Dermis microvascular lymphatic vessel endothelial cell (primary cell): ENCODE measurements at regions not wholly inside any gene's neighbourhood (a gene's known extent, or its start where the extent isn't known, plus 50 kb on each side); places are given as distances from the start of the nearest gene placed in this dataset.
A peak's percentile ranks its signal among the peaks of the same experiment; 100 is the strongest.
"Not testable (repeated sequence)": the region's sequence is repeated elsewhere in the genome, so short reads cannot be mapped to it uniquely, and the experiment has no call there.

Experiments
- DNase-seq, 2 donors: peaks; one replicate each; pipeline versions ENCODE4 v3.0.0 to v3.0.0-alpha.2; 2010; ENCODE audit warnings: low read depth in 2 of 2

- not testable (repeated sequence) for DNase-seq
These were observed 588.7 kb upstream of the CDH7 start for GRCh38 chr18:65162086-65162485.

DNA sequence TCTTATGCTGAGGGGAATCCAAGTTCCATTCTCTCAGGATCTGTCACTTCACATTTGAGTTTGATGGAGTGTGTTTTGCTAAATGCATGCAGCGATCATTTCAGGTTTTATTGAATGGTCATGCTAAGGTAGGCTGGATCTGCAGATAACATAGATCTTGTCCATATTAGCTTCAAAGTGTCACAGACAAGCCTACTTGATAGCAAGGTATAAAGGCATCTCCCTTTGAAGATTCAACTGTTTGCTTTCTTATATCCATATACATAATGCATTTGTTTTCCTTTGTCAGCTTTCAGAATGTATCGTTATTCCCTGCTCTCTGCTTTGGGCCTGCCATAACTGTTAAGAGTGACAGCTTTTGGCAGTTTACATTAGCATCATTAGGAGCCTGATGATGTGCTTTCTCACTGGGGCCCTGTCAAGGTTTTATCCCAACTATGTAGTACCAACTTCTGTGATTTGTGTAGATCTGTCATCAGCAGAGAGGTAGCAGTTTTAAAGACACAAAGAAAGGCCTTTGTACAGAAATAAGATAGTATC lies 604.3 kb upstream of the CDH7 start:
- DNase-seq, result no peak

DNA sequence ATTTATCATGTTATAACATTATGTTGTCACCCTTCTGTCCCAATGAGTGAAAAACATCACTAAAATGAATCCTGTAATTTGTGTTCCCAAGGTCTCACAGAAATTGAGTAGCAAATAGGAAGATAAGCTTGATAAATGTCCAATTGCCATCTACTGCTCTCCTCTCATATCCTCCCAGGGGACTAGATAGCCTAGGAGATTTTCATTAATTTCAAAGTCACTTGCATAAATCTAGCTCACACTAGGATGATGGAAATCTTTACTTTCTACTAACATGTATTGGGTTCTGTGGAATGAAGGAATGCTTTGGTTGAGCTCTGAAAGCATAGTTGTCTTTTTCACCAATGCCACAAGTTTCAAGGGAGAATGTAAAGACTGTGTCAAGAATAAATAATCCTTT lies 605.5 kb upstream of the CDH7 start:
- no peak for DNase-seq

- no peak for DNase-seq
These were observed 617.2 kb upstream of the CDH7 start for GRCh38 chr18:65133610-65134009.

GRCh38 chr18:65124633-65125032 lies 626.2 kb upstream of the CDH7 start:
- no peak for DNase-seq

DNA sequence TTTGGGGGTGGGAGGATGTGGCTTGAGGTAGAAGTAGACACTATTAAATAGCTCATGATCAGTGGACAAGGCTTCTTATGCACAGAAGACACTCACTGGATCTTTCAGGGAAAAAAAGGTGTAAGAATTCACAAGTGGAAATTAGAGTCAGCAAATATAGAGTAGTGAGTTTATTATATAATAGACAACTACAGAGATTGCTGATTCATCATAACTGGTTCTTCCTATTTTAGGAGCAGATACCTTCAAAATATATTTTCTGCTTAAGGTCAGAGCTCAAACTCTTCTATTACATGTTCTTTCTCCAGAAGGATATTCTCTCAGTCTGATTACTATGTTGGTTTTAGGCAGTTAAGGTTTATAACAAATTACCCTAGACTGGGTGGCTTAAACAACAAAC lies 646.9 kb upstream of the CDH7 start:
- DNase-seq, result no peak

DNA sequence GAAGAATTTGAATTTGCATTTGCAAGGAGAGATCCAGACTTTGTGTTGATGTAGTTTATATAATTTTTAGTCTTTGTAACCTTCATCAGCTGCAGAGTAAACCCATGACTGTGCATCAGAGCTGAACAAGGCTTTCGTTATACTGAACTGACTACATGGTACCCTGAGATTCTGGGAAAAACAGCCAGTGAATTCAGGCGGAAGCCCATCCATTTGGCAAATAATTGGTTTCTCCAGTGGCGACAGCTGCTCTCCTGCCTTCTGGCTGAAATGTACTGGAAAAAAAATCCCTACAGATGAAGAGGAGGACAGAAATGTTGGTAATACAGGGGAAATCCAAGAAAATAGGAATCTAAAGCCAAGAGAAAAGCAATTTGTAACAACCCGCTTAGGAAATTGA lies 657.5 kb upstream of the CDH7 start:
- no peak for DNase-seq

- DNase-seq, result peak in 1 of 2 donors; percentile 8
These were observed 659.0 kb upstream of the CDH7 start for GRCh38 chr18:65091744-65092329.

DNA sequence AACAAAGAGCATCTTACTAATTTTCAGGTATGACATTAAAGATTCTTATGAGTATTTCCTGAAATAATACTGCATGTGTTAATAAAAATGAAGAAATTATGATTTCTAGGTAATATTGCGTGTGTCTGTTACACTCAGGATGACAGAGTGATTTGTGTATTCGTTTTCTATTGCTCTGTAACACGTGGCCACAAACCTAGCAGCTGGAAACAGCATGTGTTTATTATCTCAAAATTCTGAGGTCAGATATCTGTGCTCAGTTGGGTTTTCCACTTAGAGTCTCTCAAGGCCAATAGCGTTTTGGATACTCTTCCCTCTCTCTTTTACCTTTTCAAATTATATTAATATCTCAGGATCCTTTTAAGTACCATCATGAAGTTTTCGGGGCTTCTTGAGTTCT lies 667.9 kb upstream of the CDH7 start:
- no peak for DNase-seq

DNA sequence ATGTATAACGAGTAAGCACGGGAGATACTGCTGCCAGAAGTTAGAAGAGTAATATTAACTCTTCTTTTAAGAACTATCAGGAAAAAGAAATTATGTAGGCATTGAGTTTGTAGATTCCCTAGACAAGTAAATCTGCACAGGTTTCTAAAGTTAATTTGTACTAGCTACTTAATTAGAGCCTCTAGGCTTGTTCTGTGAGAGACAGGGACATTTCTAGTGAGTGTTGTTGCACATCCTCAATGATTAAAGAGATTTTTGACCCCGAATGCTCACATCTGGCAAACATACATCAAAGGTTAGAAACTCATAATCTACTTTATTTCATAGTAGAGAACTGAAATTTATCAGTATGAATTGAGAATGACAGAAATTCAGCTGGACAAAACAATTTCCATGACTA lies 669.0 kb upstream of the CDH7 start:
- no peak for DNase-seq

GRCh38 chr18:65073060-65073550 lies 677.7 kb upstream of the CDH7 start:
- no peak for DNase-seq

- DNase-seq, result no peak
These were observed 693.3 kb upstream of the CDH7 start for GRCh38 chr18:65057439-65058083.

GRCh38 chr18:65056575-65056974 lies 694.2 kb upstream of the CDH7 start:
- DNase-seq, result no peak

- DNase-seq, result no peak
These were observed 701.2 kb upstream of the CDH7 start for GRCh38 chr18:65049586-65049985.

DNA sequence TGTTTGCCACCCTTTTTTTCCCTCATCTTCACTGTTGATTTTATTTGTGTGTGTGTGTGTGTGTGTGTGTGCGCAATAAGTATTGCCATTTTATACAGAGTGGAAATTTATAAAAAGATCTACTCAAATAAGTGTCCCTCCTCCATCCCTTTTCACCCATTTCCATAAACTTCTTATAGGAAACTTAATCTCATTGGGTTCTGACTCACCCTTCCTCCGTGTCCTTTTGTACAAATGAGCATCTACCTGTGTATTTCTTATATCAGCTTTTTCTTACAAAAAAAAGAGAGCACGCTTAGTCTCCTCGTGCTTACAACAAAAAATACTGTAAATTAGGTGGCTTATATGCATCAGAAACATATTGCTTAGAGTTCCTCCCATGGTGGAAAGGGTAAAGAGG lies 711.2 kb upstream of the CDH7 start:
- no peak for DNase-seq

DNA sequence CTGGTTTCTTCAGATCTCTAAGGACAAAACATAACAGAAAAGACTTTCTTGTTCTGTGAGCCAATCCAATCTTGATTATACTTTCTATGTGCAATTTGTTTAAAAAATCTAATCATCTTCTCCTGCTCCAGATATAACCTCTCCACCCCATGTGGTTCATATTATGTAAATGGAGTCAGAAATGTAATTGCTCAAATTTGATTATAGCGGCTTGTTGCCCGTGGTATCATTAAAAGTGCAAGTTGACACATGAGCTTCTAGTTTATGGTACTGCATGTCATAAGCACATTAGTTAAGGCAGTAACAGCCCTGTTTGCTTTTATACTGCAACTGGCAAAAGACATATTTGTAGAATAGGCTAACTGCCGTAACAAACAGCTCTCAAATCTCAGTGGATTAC lies 715.1 kb upstream of the CDH7 start:
- DNase-seq, result no peak

- no peak for DNase-seq
These were observed 725.1 kb upstream of the CDH7 start for GRCh38 chr18:65025756-65026155.

DNA sequence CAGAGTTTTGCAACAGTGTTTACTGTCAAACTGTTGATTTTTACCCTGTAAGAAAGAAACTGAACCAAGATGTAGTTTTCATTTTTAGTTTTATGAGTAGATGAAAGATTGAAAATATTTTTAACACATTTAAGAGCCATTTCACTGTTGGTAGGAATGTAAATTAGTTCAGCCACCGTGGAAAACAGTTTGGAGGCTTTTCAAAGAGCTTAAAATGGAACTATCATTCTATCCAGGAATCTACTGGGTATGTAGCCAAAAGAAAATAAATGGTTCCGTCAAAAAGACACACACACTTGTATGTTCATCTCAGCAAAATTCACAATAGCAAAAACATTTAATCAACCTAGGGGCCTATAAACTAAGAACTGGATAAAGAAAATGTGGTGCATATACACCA lies 729.8 kb upstream of the CDH7 start:
- DNase-seq, result no peak

- DNase-seq, result no peak
These were observed 732.6 kb upstream of the CDH7 start for GRCh38 chr18:65018184-65018583.

GRCh38 chr18:65017372-65017760 lies 733.4 kb upstream of the CDH7 start:
- DNase-seq, result no peak

DNA sequence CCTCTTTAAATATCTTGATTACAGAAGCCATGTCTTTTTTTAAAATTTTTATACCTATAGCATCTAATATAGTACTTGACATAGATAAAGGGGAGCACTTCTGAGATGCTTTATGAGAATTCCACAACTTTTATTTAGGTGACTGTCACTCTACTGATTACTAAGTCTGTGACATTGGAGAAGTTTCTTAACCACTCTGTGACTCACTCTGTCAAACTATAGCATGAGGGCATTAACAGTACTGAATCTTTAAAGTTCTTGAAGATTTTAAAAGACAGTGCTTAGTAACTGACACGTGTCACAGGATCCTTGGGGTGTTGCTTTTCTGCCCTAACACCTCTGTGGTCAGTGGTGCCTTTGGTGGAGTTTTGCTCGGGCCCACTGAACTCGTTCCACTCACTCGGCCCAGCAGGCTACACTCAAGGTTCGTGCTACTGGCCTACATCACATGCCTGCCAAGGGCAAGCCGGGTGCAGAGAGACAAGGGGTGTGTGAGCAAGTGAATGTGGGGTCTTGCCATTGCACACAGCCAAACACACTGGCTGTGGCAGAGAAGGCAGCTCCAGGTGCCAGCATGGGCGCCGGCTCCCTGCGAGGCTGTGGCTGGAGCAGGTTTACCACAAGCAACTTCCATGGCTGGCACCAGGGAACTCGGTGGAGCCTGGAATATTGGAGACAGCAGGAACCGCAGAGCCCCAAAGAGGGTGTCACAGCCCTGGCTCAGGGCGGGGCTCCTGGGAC lies 734.0 kb upstream of the CDH7 start:
- DNase-seq, result no peak

GRCh38 chr18:64994370-64994769 lies 756.4 kb upstream of the CDH7 start:
- no peak for DNase-seq

DNA sequence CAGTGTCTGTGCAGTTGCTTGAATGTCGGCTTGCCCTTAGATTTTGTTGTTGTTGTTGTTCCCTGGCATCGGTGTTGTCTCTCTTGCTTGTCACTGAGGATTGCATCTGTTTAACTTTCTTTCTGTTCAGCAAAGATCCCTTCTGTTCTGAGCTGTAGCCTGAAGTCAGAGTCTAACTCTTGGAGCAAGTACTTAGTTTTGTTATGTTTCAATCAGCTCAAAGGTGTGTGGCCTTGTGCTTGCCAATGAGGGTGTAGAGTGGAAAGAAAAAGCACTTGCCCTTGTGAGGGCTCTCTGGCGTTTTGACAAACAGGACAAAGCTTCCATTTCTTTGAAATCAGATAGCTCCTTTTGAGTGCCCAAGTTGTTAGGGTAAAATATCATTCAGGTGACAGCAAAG lies 757.1 kb upstream of the CDH7 start:
- DNase-seq, result no peak
